ENCODE measurements at regions not wholly inside any gene's neighbourhood (a gene's known extent, or its start where the extent isn't known, plus 50 kb on each side); places are given as distances from the start of the nearest gene placed in this dataset.

DNA sequence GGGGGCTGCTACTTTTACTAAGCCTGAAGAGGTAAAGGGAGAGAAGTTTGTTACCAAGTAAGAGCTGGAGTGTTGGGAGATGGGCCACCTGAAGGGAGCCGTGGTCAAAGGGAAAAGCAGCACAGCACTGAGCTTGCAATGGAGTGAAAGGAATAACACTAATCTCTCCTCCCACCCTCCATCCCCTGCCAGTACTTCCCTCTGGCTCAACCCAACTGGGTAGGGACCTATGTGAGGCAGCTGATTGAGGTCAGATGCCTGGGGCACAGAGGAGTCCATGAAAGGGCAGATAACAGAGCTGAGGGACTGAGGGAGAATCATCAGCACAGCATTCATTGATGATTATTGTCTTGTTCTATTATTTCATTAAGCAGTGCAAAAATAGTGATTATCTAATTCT, 212.4 kb upstream of the TBC1D5 start:
- TF ChIP-seq, protein P1, sequence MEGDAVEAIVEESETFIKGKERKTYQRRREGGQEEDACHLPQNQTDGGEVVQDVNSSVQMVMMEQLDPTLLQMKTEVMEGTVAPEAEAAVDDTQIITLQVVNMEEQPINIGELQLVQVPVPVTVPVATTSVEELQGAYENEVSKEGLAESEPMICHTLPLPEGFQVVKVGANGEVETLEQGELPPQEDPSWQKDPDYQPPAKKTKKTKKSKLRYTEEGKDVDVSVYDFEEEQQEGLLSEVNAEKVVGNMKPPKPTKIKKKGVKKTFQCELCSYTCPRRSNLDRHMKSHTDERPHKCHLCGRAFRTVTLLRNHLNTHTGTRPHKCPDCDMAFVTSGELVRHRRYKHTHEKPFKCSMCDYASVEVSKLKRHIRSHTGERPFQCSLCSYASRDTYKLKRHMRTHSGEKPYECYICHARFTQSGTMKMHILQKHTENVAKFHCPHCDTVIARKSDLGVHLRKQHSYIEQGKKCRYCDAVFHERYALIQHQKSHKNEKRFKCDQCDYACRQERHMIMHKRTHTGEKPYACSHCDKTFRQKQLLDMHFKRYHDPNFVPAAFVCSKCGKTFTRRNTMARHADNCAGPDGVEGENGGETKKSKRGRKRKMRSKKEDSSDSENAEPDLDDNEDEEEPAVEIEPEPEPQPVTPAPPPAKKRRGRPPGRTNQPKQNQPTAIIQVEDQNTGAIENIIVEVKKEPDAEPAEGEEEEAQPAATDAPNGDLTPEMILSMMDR (IDR thresholded peaks at IDR 0.05; ENCODE audit: insufficient read depth, low read length, poor library complexity, severe bottlenecking): no peak
- TF ChIP-seq EZH2phosphoT487 (conservative IDR thresholded peaks at IDR 0.05; ENCODE audit: low read length): no peak

Measured in SU-DHL-6 (cell line).